ENCODE measurements at regions not wholly inside any gene's neighbourhood (a gene's known extent, or its start where the extent isn't known, plus 50 kb on each side); places are given as distances from the start of the nearest gene placed in this dataset.

GRCh38 chr14:40629144-40629543 lies 977.5 kb upstream of the LRFN5 start (continued):
- TF ChIP-seq ZNF462 (CRISPR knock-in tag; IDR thresholded peaks at IDR 0.05), result no peak
- TF ChIP-seq POLR2AphosphoS5 (IDR thresholded peaks at IDR 0.05; ENCODE audit: low read depth), result no peak
- TF ChIP-seq NANOG (IDR thresholded peaks at IDR 0.05; ENCODE audit: borderline replicate concordance), result no peak
- no peak for TF ChIP-seq REST (IDR thresholded peaks at IDR 0.05; ENCODE audit: unreplicated experiment)
- no peak for TF ChIP-seq JUNB (IDR thresholded peaks at IDR 0.05; ENCODE audit: unreplicated experiment)
- TF ChIP-seq CREB1 (CRISPR knock-in tag; IDR thresholded peaks at IDR 0.05; ENCODE audit: low read depth), result no peak
- TF ChIP-seq EZH2phosphoT487 (IDR thresholded peaks at IDR 0.05; ENCODE audit: unreplicated experiment), result no peak
- no peak for TF ChIP-seq ZNF114 (CRISPR knock-in tag; IDR thresholded peaks at IDR 0.05)
- TF ChIP-seq ETS1 (IDR thresholded peaks at IDR 0.05), result no peak

All from GM23338 (cell line).